Upper lobe of left lung (tissue), 6 donors: ENCODE measurements at regions not wholly inside any gene's neighbourhood (a gene's known extent, or its start where the extent isn't known, plus 50 kb on each side); places are given as distances from the start of the nearest gene placed in this dataset.
"Not testable (repeated sequence)": the region's sequence is repeated elsewhere in the genome, so short reads cannot be mapped to it uniquely, and the experiment has no call there.

ENCODE experiments used
- ATAC-seq, 2 donors: fragments of 200-7000 bp; cut with Tn5 transposase; one replicate each; pipeline ENCODE4 v1.9.1; 2022; ENCODE audit warnings: mild to moderate bottlenecking in 2 of 2, moderate library complexity in 2 of 2; ENCODE audit not compliant: low FRiP score in 2 of 2
- DNase-seq, 2 donors: peaks; one replicate each; pipeline ENCODE4 v3.0.0-alpha.2; 2019 to 2020
- H3K27ac ChIP-seq, 4 donors: fragments of 200-600 bp; sonication (generic); one replicate each; pipeline ENCODE4 v1.5.1; 2016 to 2019
- H3K27me3 ChIP-seq, 4 donors: fragments of 200-600 bp; sonication (generic); one replicate each; pipeline ENCODE4 v1.5.1; 2017 to 2019
- H3K36me3 ChIP-seq, 4 donors: fragments of 200-600 bp; sonication (generic); one replicate each; pipeline ENCODE4 v1.5.1; 2016 to 2019
- H3K4me1 ChIP-seq, 4 donors: fragments of 200-600 bp; sonication (generic); one replicate each; pipeline ENCODE4 v1.5.1; 2018 to 2019
- H3K4me3 ChIP-seq, 4 donors: fragments of 200-600 bp; sonication (generic); one replicate each; pipeline ENCODE4 v1.5.1; 2017 to 2019; ENCODE audit warnings: mild to moderate bottlenecking in 2 of 4, moderate library complexity in 1 of 4
- H3K9me3 ChIP-seq, 4 donors: fragments of 200-600 bp; sonication (generic); one replicate each; pipeline ENCODE4 v1.5.1; 2018 to 2019
- EP300 ChIP-seq, 4 donors: sonication (generic); formaldehyde crosslinking; IDR thresholded peaks; one replicate each; pipeline ENCODE4 v1.5.1; 2017; ENCODE audit warnings: antibody characterized with exemption in 4 of 4, control low read depth in 2 of 4
- POLR2A ChIP-seq, 4 donors: fragments of 450-650 bp; IDR thresholded peaks; one replicate each; pipeline ENCODE4 v1.5.1; 2016 to 2017; ENCODE audit warnings: antibody characterized with exemption in 4 of 4, mild to moderate bottlenecking in 2 of 4
- POLR2AphosphoS5 ChIP-seq, 2 donors: sonication (generic); formaldehyde crosslinking; IDR thresholded peaks; one replicate each; pipeline ENCODE4 v1.5.1; 2017; ENCODE audit warnings: antibody characterized with exemption in 2 of 2
- WGBS, 2 donors: methylation state at CpG; one replicate each; pipeline ENCODE4 v1.1.5; 2017 to 2018; 5-methylcytosine and 5-hydroxymethylcytosine counted together
- TF ChIP-seq, protein P1 (sequence below), 6 experiments: fragments of 450-650 bp in 4 of 6; fragments of 200-600 bp in 2 of 6; sonication (generic) in 2 of 6; IDR thresholded peaks; one replicate each; pipeline ENCODE4 v1.5.1; 2016 to 2019; ENCODE audit warnings: antibody characterized with exemption in 6 of 6
- donor health status: DM: no; HTN: no; CAD: no; lungs with moderate emphysema.
- donor health status: DM: no; HTN: yes; CAD: no; lungs with severe emphysema.

DNA sequence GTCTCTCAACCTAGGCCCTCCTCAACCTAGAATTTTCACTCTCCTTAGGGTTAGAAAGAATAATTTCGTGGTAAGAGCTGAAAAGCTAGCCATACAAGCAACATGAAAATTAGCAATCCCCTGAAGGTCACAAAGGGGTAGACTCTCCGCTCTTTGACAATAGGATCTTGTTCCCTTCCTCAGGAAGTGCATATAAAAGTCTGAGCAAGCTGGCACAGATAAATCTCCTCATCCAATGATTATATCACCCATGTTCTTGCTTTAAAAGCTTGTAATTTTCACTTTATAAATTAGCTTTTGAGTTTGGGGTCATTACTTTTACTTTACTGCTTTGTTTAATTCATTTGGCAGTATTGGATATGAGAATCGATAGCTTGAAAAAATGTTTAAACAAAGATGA is 852.3 kb upstream of the CRIM1 start:
- Histone ChIP-seq H3K9me3 (no peaks in the 10 kb centered on the region), H3K4me1 (no peaks in the 10 kb centered on the region), H3K27ac (no peak overlapping the region), H3K36me3 (no peaks in the 10 kb centered on the region), H3K4me3 (no peak overlapping the region), H3K27me3 (no peaks in the 10 kb centered on the region)
- no peak for ATAC-seq
- DNase-seq = no peak
- 58 to 69% methylated on average over 3 of the region's 3 CpGs for WGBS, 2 donors
- TF ChIP-seq, protein P1, sequence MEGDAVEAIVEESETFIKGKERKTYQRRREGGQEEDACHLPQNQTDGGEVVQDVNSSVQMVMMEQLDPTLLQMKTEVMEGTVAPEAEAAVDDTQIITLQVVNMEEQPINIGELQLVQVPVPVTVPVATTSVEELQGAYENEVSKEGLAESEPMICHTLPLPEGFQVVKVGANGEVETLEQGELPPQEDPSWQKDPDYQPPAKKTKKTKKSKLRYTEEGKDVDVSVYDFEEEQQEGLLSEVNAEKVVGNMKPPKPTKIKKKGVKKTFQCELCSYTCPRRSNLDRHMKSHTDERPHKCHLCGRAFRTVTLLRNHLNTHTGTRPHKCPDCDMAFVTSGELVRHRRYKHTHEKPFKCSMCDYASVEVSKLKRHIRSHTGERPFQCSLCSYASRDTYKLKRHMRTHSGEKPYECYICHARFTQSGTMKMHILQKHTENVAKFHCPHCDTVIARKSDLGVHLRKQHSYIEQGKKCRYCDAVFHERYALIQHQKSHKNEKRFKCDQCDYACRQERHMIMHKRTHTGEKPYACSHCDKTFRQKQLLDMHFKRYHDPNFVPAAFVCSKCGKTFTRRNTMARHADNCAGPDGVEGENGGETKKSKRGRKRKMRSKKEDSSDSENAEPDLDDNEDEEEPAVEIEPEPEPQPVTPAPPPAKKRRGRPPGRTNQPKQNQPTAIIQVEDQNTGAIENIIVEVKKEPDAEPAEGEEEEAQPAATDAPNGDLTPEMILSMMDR (IDR thresholded peaks at IDR 0.05) = no peak
- TF ChIP-seq POLR2A (IDR thresholded peaks at IDR 0.05) (no peak), POLR2AphosphoS5 (IDR thresholded peaks at IDR 0.05) (no peak), EP300 (IDR thresholded peaks at IDR 0.05) (no peak)

DNA sequence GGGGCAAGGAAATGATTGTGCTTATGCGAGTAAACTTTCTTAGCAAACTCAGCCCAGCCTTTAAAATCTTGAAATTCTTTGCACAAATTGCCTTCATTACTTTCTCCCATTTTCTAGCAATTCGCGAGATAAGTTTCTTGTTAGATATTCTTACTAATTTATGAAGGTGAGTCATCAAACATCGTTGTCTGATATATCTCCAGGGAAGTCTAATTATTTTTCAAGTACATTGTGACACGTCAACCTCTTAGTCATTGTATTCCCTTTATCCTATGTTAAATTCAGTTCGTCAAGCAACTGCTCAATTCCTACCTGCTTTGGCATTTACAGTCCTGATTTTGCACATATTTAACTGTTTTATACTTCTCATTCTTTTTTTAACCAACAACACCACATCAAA is 854.5 kb upstream of the CRIM1 start:
- no peak for DNase-seq
- no peak for ATAC-seq
- H3K9me3 ChIP-seq = no peaks in the 10 kb centered on the region
- TF ChIP-seq POLR2A (IDR thresholded peaks at IDR 0.05) (no peak), EP300 (IDR thresholded peaks at IDR 0.05) (no peak), POLR2AphosphoS5 (IDR thresholded peaks at IDR 0.05) (no peak)
- TF ChIP-seq, protein P1 (IDR thresholded peaks at IDR 0.05) = no peak
- H3K4me3 ChIP-seq = no peak overlapping the region
- H3K36me3 ChIP-seq = no peaks in the 10 kb centered on the region
- no peak overlapping the region for H3K27ac ChIP-seq
- 75 to 91% methylated on average over 6 of the region's 6 CpGs for WGBS, 2 donors
- H3K4me1 ChIP-seq = no peaks in the 10 kb centered on the region
- H3K27me3 ChIP-seq = no peaks in the 10 kb centered on the region

- WGBS, 2 donors = 40 to 61% methylated on average over 1 of the region's 1 CpG
- H3K27me3 ChIP-seq = no peaks in the 10 kb centered on the region
- H3K36me3 ChIP-seq = no peaks in the 10 kb centered on the region
- no peak for TF ChIP-seq POLR2AphosphoS5 (IDR thresholded peaks at IDR 0.05)
- no peak for TF ChIP-seq POLR2A (IDR thresholded peaks at IDR 0.05)
- TF ChIP-seq, protein P1 (IDR thresholded peaks at IDR 0.05) = no peak
- TF ChIP-seq EP300 (IDR thresholded peaks at IDR 0.05) = no peak
- H3K4me3 ChIP-seq = no peak overlapping the region
- H3K9me3 ChIP-seq = no peaks in the 10 kb centered on the region
- H3K27ac ChIP-seq = no peak overlapping the region
- DNase-seq (no peak), ATAC-seq (no peak)
- H3K4me1 ChIP-seq = no peaks in the 10 kb centered on the region
Measured at GRCh38 chr2:35496022-35496421, 859.6 kb upstream of the CRIM1 start.

GRCh38 chr2:35495182-35495581 is 860.4 kb upstream of the CRIM1 start:
- TF ChIP-seq, protein P1 (IDR thresholded peaks at IDR 0.05) = no peak
- TF ChIP-seq POLR2A (IDR thresholded peaks at IDR 0.05) (no peak), POLR2AphosphoS5 (IDR thresholded peaks at IDR 0.05) (no peak), EP300 (IDR thresholded peaks at IDR 0.05) (no peak)
- Histone ChIP-seq H3K4me3 (no peak overlapping the region), H3K27ac (no peak overlapping the region), H3K27me3 (no peaks in the 10 kb centered on the region), H3K9me3 (no peaks in the 10 kb centered on the region), H3K4me1 (no peaks in the 10 kb centered on the region), H3K36me3 (no peaks in the 10 kb centered on the region)
- ATAC-seq (no peak), DNase-seq (no peak)

DNA sequence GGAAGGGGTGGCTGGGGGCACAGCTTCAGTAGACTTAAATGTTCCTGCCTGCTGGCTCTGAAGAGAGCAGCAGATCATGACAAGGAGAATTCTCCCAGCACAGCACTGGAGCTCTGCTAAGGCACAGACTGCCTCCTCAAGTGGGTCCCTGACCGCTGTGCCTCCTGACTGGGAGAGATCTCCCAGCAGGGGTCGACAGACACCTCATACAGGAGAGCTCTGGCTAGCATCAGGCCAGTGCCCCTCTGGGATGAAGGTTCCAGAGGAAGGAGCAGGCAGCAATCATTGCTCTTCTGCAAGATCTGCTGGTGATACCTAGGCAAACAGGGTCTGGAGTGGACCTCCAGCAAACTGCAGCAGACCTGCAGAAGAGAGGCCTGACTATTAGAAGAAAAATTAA is 877.5 kb upstream of the CRIM1 start:
- ATAC-seq, H3K27ac ChIP-seq, H3K4me1 ChIP-seq, H3K9me3 ChIP-seq, H3K4me3 ChIP-seq, H3K36me3 ChIP-seq, H3K27me3 ChIP-seq, DNase-seq: not testable (repeated sequence)
- WGBS, 2 donors = 88 to 92% methylated on average over 2 of the region's 2 CpGs
